HEK293 (cell line): ENCODE measurements at regions not wholly inside any gene's neighbourhood (a gene's known extent, or its start where the extent isn't known, plus 50 kb on each side); places are given as distances from the start of the nearest gene placed in this dataset.

Experiments
- CTCF ChIA-PET: fragments of 350-600 bp; formaldehyde crosslinking; extraction: SDS; loops from one replicate; lab custom pipeline; 2021; ENCODE audit warnings: antibody characterized with exemption; lab: Yijun Ruan, JAX
- POLR2A ChIA-PET: fragments of 300-600 bp; formaldehyde crosslinking; extraction: SDS; loops from one replicate; lab custom pipeline; 2020; ENCODE audit warnings: antibody characterized with exemption, inconsistent platforms; lab: Yijun Ruan, JAX
- H3K27ac ChIP-seq: fragments of 200-500 bp; sonication (Bioruptor generic); 2 replicates; pipeline ENCODE4 v1.5.1; 2014; ENCODE audit warnings: low read depth, low read length, control low read depth, inconsistent platforms; ENCODE audit errors: extremely low read depth
- H3K36me3 ChIP-seq, 2 experiments: fragments of 200-500 bp in 1 of 2; sonication (Bioruptor generic) in 1 of 2; 1 replicate in 1 of 2; 2 replicates in 1 of 2; pipeline ENCODE4 v1.5.1; 2014 to 2017; ENCODE audit warnings: inconsistent platforms in 2 of 2, low read length in 2 of 2; ENCODE audit not compliant: control insufficient read depth in 2 of 2, insufficient read depth in 1 of 2
- H3K4me1 ChIP-seq: fragments of 200-500 bp; sonication (Bioruptor generic); 2 replicates; pipeline ENCODE4 v1.5.1; 2014; ENCODE audit warnings: mild to moderate bottlenecking, low read length, inconsistent platforms; ENCODE audit not compliant: control insufficient read depth, insufficient read depth
- H3K4me3 ChIP-seq: 2 replicates; pipeline ENCODE4 v1.5.1; 2011; ENCODE audit warnings: low read depth, mild to moderate bottlenecking, control low read depth, low read length, moderate library complexity
- H3K9me3 ChIP-seq: fragments of 200-500 bp; sonication (Bioruptor generic); 2 replicates; pipeline ENCODE4 v1.5.1; 2014; ENCODE audit warnings: low read depth, low read length, inconsistent platforms; ENCODE audit not compliant: control insufficient read depth, insufficient read depth
- BCL11A ChIP-seq: fragments of 450-650 bp; formaldehyde crosslinking; IDR thresholded peaks from 2 replicates; pipeline ENCODE4 v1.5.1; 2016; ENCODE audit warnings: low read depth, missing biosample characterization, missing genetic modification characterization
- GFI1B ChIP-seq: fragments of 450-650 bp; formaldehyde crosslinking; IDR thresholded peaks from 2 replicates; pipeline ENCODE4 v1.5.1; 2016; ENCODE audit warnings: missing biosample characterization, missing genetic modification characterization
- HOXA7 ChIP-seq: sonication (generic); formaldehyde crosslinking; IDR thresholded peaks from 2 replicates; pipeline ENCODE4 v1.8.1; 2022; ENCODE audit warnings: missing genetic modification reagents, borderline replicate concordance
- ZNF10 ChIP-seq: fragments of 450-650 bp; formaldehyde crosslinking; IDR thresholded peaks from 2 replicates; pipeline ENCODE4 v1.5.1; 2017; ENCODE audit warnings: missing biosample characterization, missing genetic modification characterization
- ZNF112 ChIP-seq: fragments of 450-650 bp; formaldehyde crosslinking; IDR thresholded peaks from 2 replicates; pipeline ENCODE4 v1.5.0; 2017; ENCODE audit warnings: missing biosample characterization, missing genetic modification characterization
- ZNF37A ChIP-seq: fragments of 450-650 bp; IDR thresholded peaks from 2 replicates; pipeline ENCODE4 v1.5.1; 2018; ENCODE audit warnings: missing biosample characterization, missing genetic modification characterization
- ZNF510 ChIP-seq: fragments of 450-650 bp; formaldehyde crosslinking; IDR thresholded peaks from 2 replicates; pipeline ENCODE4 v1.5.1; 2018; ENCODE audit warnings: mild to moderate bottlenecking, missing genetic modification characterization, missing biosample characterization; ENCODE audit not compliant: insufficient replicate concordance
- ZNF585B ChIP-seq: fragments of 450-650 bp; formaldehyde crosslinking; IDR thresholded peaks from 2 replicates; pipeline ENCODE4 v1.5.1; 2016; ENCODE audit warnings: missing biosample characterization, missing genetic modification characterization
- ZNF596 ChIP-seq: fragments of 450-650 bp; IDR thresholded peaks from 2 replicates; pipeline ENCODE4 v1.5.0; 2018; ENCODE audit warnings: missing biosample characterization, mild to moderate bottlenecking, missing genetic modification characterization, moderate library complexity
- ZNF654 ChIP-seq: fragments of 450-650 bp; formaldehyde crosslinking; IDR thresholded peaks from 2 replicates; pipeline ENCODE4 v1.5.1; 2016; ENCODE audit warnings: low read depth, missing biosample characterization, missing genetic modification characterization
- ZNF843 ChIP-seq: fragments of 450-650 bp; formaldehyde crosslinking; IDR thresholded peaks from 2 replicates; pipeline ENCODE4 v1.5.1; 2016; ENCODE audit warnings: missing biosample characterization, missing genetic modification characterization
- TF ChIP-seq, protein P1 (sequence below): fragments of 450-650 bp; formaldehyde crosslinking; IDR thresholded peaks from 2 replicates; pipeline ENCODE4 v1.5.1; 2016; ENCODE audit warnings: missing biosample characterization, missing genetic modification characterization
- TF ChIP-seq, protein P2 (sequence below): fragments of 450-650 bp; formaldehyde crosslinking; IDR thresholded peaks from 2 replicates; pipeline ENCODE4 v1.5.1; 2016; ENCODE audit warnings: missing biosample characterization, missing genetic modification characterization
- TF ChIP-seq, protein P3 (sequence below): fragments of 450-650 bp; formaldehyde crosslinking; IDR thresholded peaks from 2 replicates; pipeline ENCODE4 v1.5.1; 2016; ENCODE audit warnings: missing biosample characterization, missing genetic modification characterization
- TF ChIP-seq, protein P4 (sequence below): fragments of 450-650 bp; formaldehyde crosslinking; IDR thresholded peaks from 2 replicates; pipeline ENCODE4 v1.5.1; 2016; ENCODE audit warnings: missing biosample characterization, missing genetic modification characterization

DNA sequence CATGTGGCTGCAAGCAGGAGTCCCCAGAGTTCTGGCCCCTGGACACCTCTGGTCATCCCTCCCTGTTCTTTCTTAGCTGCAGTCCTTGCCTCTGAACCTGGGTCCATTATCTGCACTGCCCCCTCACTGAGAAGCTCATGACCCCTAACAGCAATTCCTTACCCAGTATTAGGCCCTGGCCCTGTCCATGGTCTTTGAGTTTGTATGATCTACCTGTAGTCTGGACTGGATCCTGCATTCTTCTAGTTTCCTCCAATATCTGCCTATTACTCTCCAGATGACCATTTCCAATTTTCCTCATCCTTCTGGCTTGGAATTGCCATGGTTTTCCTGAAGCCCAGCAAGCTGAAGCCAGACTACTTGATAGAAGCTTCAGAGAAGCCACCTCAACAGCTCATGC, 302.4 kb upstream of the HS6ST1 start:
- Histone ChIP-seq H3K4me3 (no peak overlapping the region), H3K36me3 (no peaks in the 10 kb centered on the region), H3K27ac (no peak overlapping the region), H3K4me1 (peaks cover 4% of the 10 kb centered on the region; the same call in 1 of the 2 replicates), H3K9me3 (no peaks in the 10 kb centered on the region)
- CTCF ChIA-PET = no interaction called here
- POLR2A ChIA-PET = no interaction called here
- TF ChIP-seq, protein P1, sequence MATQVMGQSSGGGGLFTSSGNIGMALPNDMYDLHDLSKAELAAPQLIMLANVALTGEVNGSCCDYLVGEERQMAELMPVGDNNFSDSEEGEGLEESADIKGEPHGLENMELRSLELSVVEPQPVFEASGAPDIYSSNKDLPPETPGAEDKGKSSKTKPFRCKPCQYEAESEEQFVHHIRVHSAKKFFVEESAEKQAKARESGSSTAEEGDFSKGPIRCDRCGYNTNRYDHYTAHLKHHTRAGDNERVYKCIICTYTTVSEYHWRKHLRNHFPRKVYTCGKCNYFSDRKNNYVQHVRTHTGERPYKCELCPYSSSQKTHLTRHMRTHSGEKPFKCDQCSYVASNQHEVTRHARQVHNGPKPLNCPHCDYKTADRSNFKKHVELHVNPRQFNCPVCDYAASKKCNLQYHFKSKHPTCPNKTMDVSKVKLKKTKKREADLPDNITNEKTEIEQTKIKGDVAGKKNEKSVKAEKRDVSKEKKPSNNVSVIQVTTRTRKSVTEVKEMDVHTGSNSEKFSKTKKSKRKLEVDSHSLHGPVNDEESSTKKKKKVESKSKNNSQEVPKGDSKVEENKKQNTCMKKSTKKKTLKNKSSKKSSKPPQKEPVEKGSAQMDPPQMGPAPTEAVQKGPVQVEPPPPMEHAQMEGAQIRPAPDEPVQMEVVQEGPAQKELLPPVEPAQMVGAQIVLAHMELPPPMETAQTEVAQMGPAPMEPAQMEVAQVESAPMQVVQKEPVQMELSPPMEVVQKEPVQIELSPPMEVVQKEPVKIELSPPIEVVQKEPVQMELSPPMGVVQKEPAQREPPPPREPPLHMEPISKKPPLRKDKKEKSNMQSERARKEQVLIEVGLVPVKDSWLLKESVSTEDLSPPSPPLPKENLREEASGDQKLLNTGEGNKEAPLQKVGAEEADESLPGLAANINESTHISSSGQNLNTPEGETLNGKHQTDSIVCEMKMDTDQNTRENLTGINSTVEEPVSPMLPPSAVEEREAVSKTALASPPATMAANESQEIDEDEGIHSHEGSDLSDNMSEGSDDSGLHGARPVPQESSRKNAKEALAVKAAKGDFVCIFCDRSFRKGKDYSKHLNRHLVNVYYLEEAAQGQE (tag by site-specific recombination) = peak; percentile 40; the same call in 1 of the 2 replicates
- TF ChIP-seq ZNF510 (tag by site-specific recombination) = no peak
- TF ChIP-seq, protein P2, sequence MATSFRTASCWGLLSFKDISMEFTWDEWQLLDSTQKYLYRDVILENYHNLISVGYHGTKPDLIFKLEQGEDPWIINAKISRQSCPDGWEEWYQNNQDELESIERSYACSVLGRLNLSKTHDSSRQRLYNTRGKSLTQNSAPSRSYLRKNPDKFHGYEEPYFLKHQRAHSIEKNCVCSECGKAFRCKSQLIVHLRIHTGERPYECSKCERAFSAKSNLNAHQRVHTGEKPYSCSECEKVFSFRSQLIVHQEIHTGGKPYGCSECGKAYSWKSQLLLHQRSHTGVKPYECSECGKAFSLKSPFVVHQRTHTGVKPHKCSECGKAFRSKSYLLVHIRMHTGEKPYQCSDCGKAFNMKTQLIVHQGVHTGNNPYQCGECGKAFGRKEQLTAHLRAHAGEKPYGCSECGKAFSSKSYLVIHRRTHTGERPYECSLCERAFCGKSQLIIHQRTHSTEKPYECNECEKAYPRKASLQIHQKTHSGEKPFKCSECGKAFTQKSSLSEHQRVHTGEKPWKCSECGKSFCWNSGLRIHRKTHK (tag by site-specific recombination) = no peak
- TF ChIP-seq, protein P3, sequence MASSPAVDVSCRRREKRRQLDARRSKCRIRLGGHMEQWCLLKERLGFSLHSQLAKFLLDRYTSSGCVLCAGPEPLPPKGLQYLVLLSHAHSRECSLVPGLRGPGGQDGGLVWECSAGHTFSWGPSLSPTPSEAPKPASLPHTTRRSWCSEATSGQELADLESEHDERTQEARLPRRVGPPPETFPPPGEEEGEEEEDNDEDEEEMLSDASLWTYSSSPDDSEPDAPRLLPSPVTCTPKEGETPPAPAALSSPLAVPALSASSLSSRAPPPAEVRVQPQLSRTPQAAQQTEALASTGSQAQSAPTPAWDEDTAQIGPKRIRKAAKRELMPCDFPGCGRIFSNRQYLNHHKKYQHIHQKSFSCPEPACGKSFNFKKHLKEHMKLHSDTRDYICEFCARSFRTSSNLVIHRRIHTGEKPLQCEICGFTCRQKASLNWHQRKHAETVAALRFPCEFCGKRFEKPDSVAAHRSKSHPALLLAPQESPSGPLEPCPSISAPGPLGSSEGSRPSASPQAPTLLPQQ = no peak

DNA sequence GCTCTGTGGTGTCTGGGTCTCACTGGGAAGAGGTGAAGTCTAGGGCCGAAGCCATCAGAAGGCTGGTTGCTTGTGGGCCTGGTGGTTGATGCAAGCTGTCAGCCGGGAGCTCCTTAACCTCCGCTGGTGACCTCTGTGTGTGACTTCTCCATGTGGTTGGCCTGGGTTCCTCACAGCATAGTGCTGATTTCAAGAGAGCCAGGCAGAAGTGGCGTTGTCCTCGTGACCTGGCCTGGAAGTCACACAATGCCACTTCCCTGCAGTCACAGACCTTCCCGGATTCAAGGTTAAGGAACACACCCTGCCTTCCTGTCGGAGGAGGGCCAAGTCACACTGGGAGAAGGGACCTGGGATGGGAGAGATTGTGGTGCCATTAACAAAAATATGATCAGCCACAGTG, 303.7 kb upstream of the HS6ST1 start:
- ChIA-PET CTCF (no interaction called here), POLR2A (no interaction called here)
- H3K4me1 ChIP-seq = peaks cover 4% of the 10 kb centered on the region; the same call in 1 of the 2 replicates
- no peak overlapping the region for H3K4me3 ChIP-seq
- H3K36me3 ChIP-seq = no peaks in the 10 kb centered on the region
- no peak overlapping the region for H3K27ac ChIP-seq
- TF ChIP-seq HOXA7 (CRISPR knock-in tag) (no peak), BCL11A (no peak), ZNF654 (tag by site-specific recombination) (no peak), ZNF843 (tag by site-specific recombination) (no peak), GFI1B (tag by site-specific recombination) (no peak), ZNF37A (tag by site-specific recombination) (no peak), ZNF10 (no peak), ZNF585B (tag by site-specific recombination) (no peak), ZNF596 (tag by site-specific recombination) (no peak), ZNF112 (tag by site-specific recombination) (no peak)
- TF ChIP-seq, protein P4, sequence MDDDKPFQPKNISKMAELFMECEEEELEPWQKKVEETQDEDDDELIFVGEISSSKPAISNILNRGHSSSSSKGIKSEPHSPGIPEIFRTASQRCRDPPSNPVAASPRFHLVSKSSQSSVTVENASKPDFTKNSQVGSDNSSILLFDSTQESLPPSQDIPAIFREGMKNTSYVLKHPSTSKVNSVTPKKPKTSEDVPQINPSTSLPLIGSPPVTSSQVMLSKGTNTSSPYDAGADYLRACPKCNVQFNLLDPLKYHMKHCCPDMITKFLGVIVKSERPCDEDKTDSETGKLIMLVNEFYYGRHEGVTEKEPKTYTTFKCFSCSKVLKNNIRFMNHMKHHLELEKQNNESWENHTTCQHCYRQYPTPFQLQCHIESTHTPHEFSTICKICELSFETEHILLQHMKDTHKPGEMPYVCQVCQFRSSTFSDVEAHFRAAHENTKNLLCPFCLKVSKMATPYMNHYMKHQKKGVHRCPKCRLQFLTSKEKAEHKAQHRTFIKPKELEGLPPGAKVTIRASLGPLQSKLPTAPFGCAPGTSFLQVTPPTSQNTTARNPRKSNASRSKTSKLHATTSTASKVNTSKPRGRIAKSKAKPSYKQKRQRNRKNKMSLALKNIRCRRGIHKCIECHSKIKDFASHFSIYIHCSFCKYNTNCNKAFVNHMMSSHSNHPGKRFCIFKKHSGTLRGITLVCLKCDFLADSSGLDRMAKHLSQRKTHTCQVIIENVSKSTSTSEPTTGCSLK = no peak
- H3K9me3 ChIP-seq = no peaks in the 10 kb centered on the region
